ENCODE measurements at regions not wholly inside any gene's neighbourhood (a gene's known extent, or its start where the extent isn't known, plus 50 kb on each side); places are given as distances from the start of the nearest gene placed in this dataset.

DNA sequence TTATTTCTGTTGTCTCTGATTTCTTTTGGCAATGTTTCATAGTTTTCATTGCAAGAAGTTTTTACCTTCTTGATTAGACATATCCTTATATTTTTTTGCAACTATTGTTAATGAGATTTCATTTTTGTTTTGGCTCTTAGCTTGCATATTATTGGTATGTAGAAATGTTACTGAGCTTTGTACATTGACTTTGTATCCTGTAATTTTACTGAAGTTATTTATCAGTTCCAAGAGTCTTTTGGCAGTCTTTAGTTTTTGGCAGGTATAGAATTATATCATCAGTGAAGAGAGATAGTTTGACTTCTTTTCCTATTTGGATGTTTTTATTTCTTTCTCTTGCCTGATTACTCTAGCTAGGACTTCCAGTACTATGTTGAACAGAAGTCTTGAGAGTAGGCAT, 375.7 kb downstream of the TDRD3 start:
- TF ChIP-seq, protein P1, sequence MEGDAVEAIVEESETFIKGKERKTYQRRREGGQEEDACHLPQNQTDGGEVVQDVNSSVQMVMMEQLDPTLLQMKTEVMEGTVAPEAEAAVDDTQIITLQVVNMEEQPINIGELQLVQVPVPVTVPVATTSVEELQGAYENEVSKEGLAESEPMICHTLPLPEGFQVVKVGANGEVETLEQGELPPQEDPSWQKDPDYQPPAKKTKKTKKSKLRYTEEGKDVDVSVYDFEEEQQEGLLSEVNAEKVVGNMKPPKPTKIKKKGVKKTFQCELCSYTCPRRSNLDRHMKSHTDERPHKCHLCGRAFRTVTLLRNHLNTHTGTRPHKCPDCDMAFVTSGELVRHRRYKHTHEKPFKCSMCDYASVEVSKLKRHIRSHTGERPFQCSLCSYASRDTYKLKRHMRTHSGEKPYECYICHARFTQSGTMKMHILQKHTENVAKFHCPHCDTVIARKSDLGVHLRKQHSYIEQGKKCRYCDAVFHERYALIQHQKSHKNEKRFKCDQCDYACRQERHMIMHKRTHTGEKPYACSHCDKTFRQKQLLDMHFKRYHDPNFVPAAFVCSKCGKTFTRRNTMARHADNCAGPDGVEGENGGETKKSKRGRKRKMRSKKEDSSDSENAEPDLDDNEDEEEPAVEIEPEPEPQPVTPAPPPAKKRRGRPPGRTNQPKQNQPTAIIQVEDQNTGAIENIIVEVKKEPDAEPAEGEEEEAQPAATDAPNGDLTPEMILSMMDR (IDR thresholded peaks at IDR 0.05; ENCODE audit: poor library complexity), result no peak
- no peak for TF ChIP-seq EZH2 (IDR thresholded peaks at IDR 0.05; ENCODE audit: borderline replicate concordance)

Data from hepatocyte (in vitro differentiated cells).